ENCODE measurements at regions not wholly inside any gene's neighbourhood (a gene's known extent, or its start where the extent isn't known, plus 50 kb on each side); places are given as distances from the start of the nearest gene placed in this dataset.

DNA sequence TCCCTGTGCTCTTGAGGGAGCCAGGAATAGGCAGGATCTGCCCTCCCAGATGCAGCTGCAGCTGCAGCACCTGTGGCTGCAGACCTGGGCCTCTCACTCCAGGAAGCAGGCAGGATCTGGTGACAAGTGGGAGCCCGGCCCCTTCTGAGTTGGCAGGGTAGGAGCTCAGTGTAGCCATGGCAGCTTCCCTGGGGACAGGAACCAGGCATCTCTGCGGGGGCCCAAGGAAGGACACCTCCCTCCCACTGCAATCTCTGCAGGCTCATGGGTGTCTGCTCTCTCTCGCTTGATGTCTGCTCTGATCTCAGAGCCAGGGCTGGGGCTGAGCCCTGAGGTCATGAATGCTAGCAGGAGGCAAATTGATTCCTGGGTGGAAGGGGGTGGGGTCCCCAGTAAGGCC lies 592.5 kb upstream of the CA10 start:
- H3K4me3 ChIP-seq = no peak overlapping the region
- peaks cover 7% of the 10 kb centered on the region for H3K9me3 ChIP-seq
- H3K4me1 ChIP-seq = no peaks in the 10 kb centered on the region
- TF ChIP-seq RARB (CRISPR knock-in tag; IDR thresholded peaks at IDR 0.05) (no peak), CBX8 (IDR thresholded peaks at IDR 0.05) (no peak), PHF8 (IDR thresholded peaks at IDR 0.05; ENCODE audit: borderline replicate concordance, low read depth) (no peak), EP300 (IDR thresholded peaks at IDR 0.05) (no peak), MAFK (IDR thresholded peaks at IDR 0.05; ENCODE audit: partially characterized antibody) (no peak), KDM1A (IDR thresholded peaks at IDR 0.05; ENCODE audit: low read depth) (no peak), KDM5A (IDR thresholded peaks at IDR 0.05) (no peak), FOSL2 (IDR thresholded peaks at IDR 0.05) (no peak), FOSL2 (CRISPR knock-in tag; IDR thresholded peaks at IDR 0.05) (no peak)
- TF ChIP-seq, protein P1, sequence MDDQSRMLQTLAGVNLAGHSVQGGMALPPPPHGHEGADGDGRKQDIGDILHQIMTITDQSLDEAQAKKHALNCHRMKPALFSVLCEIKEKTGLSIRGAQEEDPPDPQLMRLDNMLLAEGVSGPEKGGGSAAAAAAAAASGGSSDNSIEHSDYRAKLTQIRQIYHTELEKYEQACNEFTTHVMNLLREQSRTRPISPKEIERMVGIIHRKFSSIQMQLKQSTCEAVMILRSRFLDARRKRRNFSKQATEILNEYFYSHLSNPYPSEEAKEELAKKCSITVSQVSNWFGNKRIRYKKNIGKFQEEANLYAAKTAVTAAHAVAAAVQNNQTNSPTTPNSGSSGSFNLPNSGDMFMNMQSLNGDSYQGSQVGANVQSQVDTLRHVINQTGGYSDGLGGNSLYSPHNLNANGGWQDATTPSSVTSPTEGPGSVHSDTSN (IDR thresholded peaks at IDR 0.05) = no peak
- TF ChIP-seq, protein P2, sequence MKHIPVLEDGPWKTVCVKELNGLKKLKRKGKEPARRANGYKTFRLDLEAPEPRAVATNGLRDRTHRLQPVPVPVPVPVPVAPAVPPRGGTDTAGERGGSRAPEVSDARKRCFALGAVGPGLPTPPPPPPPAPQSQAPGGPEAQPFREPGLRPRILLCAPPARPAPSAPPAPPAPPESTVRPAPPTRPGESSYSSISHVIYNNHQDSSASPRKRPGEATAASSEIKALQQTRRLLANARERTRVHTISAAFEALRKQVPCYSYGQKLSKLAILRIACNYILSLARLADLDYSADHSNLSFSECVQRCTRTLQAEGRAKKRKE (CRISPR knock-in tag; IDR thresholded peaks at IDR 0.05; ENCODE audit: low read depth) = no peak
- TF ChIP-seq, protein P3, sequence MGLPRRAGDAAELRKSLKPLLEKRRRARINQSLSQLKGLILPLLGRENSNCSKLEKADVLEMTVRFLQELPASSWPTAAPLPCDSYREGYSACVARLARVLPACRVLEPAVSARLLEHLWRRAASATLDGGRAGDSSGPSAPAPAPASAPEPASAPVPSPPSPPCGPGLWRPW (IDR thresholded peaks at IDR 0.05) = no peak
- TF ChIP-seq, protein P4, sequence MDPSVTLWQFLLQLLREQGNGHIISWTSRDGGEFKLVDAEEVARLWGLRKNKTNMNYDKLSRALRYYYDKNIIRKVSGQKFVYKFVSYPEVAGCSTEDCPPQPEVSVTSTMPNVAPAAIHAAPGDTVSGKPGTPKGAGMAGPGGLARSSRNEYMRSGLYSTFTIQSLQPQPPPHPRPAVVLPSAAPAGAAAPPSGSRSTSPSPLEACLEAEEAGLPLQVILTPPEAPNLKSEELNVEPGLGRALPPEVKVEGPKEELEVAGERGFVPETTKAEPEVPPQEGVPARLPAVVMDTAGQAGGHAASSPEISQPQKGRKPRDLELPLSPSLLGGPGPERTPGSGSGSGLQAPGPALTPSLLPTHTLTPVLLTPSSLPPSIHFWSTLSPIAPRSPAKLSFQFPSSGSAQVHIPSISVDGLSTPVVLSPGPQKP (IDR thresholded peaks at IDR 0.05; ENCODE audit: low read depth, low read length) = no peak
- 6% methylated on average over 3 of the region's 3 CpGs for WGBS (ENCODE audit: missing lambda C conversion rate)
- no peak overlapping the region for H3K27ac ChIP-seq
- CTCF ChIA-PET = interaction anchor here (0.6 kb wide), 1 partner anchor 10 kb away, joined by 3 read pairs; no protein-coding TSS in a partner anchor
- no peak overlapping the region for H3K4me2 ChIP-seq
- ATAC-seq (no peak), FAIRE-seq (no peak), DNase-seq (ENCODE audit: low read depth in 1 of 2, low spot score in 1 of 2) (no peak)
- POLR2A ChIA-PET = no interaction called here

DNA sequence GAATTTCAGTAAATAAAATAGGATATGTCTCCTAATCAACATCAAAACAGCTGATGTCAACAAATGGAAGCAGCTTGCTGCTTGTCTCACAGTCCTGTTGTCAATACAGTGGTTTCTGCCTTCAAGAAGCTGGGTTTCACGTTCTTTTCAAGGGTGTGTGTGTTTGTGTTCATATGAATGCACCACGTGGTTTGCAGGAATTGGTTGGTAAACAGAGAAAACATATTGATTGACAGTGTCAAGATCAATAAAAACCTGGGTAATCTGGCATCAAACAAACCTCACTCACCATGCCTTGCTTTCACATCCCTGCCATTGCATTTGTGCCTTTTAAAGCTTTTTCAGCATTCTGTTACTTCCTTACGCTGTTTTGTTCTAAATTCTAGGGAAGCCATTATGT lies 585.7 kb upstream of the CA10 start:
- Histone ChIP-seq H3K4me2 (no peak overlapping the region), H3K4me1 (no peaks in the 10 kb centered on the region), H3K9me3 (no peaks in the 10 kb centered on the region), H3K4me3 (no peak overlapping the region), H3K27ac (no peak overlapping the region)
- CTCF ChIA-PET = no interaction called here
- 1% methylated on average over 3 of the region's 3 CpGs for WGBS (ENCODE audit: missing lambda C conversion rate)
- POLR2A ChIA-PET = no interaction called here
- FAIRE-seq (no peak), DNase-seq (ENCODE audit: low read depth in 1 of 2, low spot score in 1 of 2) (no peak), ATAC-seq (no peak)
- TF ChIP-seq CEBPB (IDR thresholded peaks at IDR 0.05) = no peak
- TF ChIP-seq CHD4 (IDR thresholded peaks at IDR 0.05; ENCODE audit: borderline replicate concordance) = no peak
- TF ChIP-seq EP300 (IDR thresholded peaks at IDR 0.05) = no peak
- no peak for TF ChIP-seq GATA3 (IDR thresholded peaks at IDR 0.05; ENCODE audit: borderline replicate concordance)
- TF ChIP-seq, protein P5, sequence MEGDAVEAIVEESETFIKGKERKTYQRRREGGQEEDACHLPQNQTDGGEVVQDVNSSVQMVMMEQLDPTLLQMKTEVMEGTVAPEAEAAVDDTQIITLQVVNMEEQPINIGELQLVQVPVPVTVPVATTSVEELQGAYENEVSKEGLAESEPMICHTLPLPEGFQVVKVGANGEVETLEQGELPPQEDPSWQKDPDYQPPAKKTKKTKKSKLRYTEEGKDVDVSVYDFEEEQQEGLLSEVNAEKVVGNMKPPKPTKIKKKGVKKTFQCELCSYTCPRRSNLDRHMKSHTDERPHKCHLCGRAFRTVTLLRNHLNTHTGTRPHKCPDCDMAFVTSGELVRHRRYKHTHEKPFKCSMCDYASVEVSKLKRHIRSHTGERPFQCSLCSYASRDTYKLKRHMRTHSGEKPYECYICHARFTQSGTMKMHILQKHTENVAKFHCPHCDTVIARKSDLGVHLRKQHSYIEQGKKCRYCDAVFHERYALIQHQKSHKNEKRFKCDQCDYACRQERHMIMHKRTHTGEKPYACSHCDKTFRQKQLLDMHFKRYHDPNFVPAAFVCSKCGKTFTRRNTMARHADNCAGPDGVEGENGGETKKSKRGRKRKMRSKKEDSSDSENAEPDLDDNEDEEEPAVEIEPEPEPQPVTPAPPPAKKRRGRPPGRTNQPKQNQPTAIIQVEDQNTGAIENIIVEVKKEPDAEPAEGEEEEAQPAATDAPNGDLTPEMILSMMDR (IDR thresholded peaks at IDR 0.05) = no peak
- TF ChIP-seq, protein P1 (IDR thresholded peaks at IDR 0.05) = no peak
- no peak for TF ChIP-seq HOXB13 (CRISPR knock-in tag; IDR thresholded peaks at IDR 0.05; ENCODE audit: low read depth)
- no peak for TF ChIP-seq TP53 (CRISPR knock-in tag; IDR thresholded peaks at IDR 0.05)
- no peak for TF ChIP-seq RAD21 (conservative IDR thresholded peaks at IDR 0.05 in 1 of 2, IDR thresholded peaks at IDR 0.05 in 1 of 2)
- no peak for TF ChIP-seq CBX2 (IDR thresholded peaks at IDR 0.05; ENCODE audit: borderline replicate concordance, low read depth)
- TF ChIP-seq, protein P6, sequence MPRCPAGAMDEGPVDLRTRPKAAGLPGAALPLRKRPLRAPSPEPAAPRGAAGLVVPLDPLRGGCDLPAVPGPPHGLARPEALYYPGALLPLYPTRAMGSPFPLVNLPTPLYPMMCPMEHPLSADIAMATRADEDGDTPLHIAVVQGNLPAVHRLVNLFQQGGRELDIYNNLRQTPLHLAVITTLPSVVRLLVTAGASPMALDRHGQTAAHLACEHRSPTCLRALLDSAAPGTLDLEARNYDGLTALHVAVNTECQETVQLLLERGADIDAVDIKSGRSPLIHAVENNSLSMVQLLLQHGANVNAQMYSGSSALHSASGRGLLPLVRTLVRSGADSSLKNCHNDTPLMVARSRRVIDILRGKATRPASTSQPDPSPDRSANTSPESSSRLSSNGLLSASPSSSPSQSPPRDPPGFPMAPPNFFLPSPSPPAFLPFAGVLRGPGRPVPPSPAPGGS (IDR thresholded peaks at IDR 0.05) = no peak
- no peak for TF ChIP-seq HOXA7 (CRISPR knock-in tag; IDR thresholded peaks at IDR 0.05)
- TF ChIP-seq POLR2A (IDR thresholded peaks at IDR 0.05; ENCODE audit: low read length) = no peak
- TF ChIP-seq, protein P3 (IDR thresholded peaks at IDR 0.05) = no peak
- TF ChIP-seq HDAC2 (IDR thresholded peaks at IDR 0.05) = no peak
- TF ChIP-seq BHLHE40 (IDR thresholded peaks at IDR 0.05; ENCODE audit: low read depth, low read length) = no peak
- TF ChIP-seq, protein P7, sequence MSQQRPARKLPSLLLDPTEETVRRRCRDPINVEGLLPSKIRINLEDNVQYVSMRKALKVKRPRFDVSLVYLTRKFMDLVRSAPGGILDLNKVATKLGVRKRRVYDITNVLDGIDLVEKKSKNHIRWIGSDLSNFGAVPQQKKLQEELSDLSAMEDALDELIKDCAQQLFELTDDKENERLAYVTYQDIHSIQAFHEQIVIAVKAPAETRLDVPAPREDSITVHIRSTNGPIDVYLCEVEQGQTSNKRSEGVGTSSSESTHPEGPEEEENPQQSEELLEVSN (IDR thresholded peaks at IDR 0.05; ENCODE audit: borderline replicate concordance, low read depth) = no peak
- TF ChIP-seq FOSB (CRISPR knock-in tag; IDR thresholded peaks at IDR 0.05) = no peak

All from A549 (cell line).